GM23338 (cell line): ENCODE measurements at regions not wholly inside any gene's neighbourhood (a gene's known extent, or its start where the extent isn't known, plus 50 kb on each side); places are given as distances from the start of the nearest gene placed in this dataset.
A peak's percentile ranks its signal among the peaks of the same experiment; 100 is the strongest.
"Not testable (repeated sequence)": the region's sequence is repeated elsewhere in the genome, so short reads cannot be mapped to it uniquely, and the experiment has no call there.

Source experiments
- ATAC-seq: fragments of 200-7000 bp; cut with Tn5 transposase; 3 replicates; pipeline ENCODE4 v1.9.1; 2020
- DNase-seq: peaks from one replicate; pipeline ENCODE4 v3.0.0-alpha.2; 2015; ENCODE audit warnings: low spot score
- H2AFZ ChIP-seq: fragments of 200-600 bp; sonication (generic); 2 replicates; pipeline ENCODE4 v1.8.0; 2016; ENCODE audit warnings: antibody characterized with exemption, mild to moderate bottlenecking, moderate library complexity
- H3F3A ChIP-seq: fragments of 200-600 bp; sonication (generic); replicated peaks from 2 replicates; pipeline ENCODE4 v1.8.0; 2017; ENCODE audit warnings: antibody characterized with exemption, mixed run types, low read depth
- H3K27ac ChIP-seq: fragments of 200-600 bp; sonication (generic); 2 replicates; pipeline ENCODE4 v1.6.1; 2016; ENCODE audit warnings: low read depth
- H3K27me3 ChIP-seq: fragments of 200-600 bp; sonication (generic); 2 replicates; pipeline ENCODE4 v1.8.0; 2016; ENCODE audit warnings: mild to moderate bottlenecking, mixed run types, moderate library complexity; ENCODE audit not compliant: insufficient read depth
- H3K36me3 ChIP-seq: fragments of 200-600 bp; sonication (generic); 2 replicates; pipeline ENCODE4 v1.8.0; 2016; ENCODE audit warnings: mild to moderate bottlenecking; ENCODE audit not compliant: insufficient read depth
- H3K4me1 ChIP-seq: fragments of 200-600 bp; sonication (generic); 2 replicates; pipeline ENCODE4 v1.8.0; 2016; ENCODE audit warnings: mild to moderate bottlenecking, moderate library complexity; ENCODE audit not compliant: insufficient read depth
- H3K4me2 ChIP-seq: fragments of 200-600 bp; sonication (generic); 2 replicates; pipeline ENCODE4 v1.7.1; 2017; ENCODE audit warnings: mixed run types
- H3K4me3 ChIP-seq: fragments of 200-600 bp; sonication (generic); 2 replicates; pipeline ENCODE4 v1.6.1; 2016; ENCODE audit warnings: mixed run types
- H3K79me2 ChIP-seq: fragments of 200-600 bp; sonication (generic); replicated peaks from 2 replicates; pipeline ENCODE4 v1.8.0; 2017; ENCODE audit warnings: mild to moderate bottlenecking; ENCODE audit not compliant: insufficient read depth
- H3K9me2 ChIP-seq: fragments of 200-600 bp; sonication (generic); 2 replicates; pipeline ENCODE4 v1.8.0; 2017; ENCODE audit not compliant: insufficient read depth
- H4K20me1 ChIP-seq: fragments of 200-600 bp; sonication (generic); replicated peaks from 2 replicates; pipeline ENCODE4 v1.8.0; 2017; ENCODE audit warnings: mild to moderate bottlenecking; ENCODE audit not compliant: insufficient read depth
- H3K27ac Mint-ChIP-seq: 2 replicates; pipeline ENCODE4 v1.8.0; 2020; ENCODE audit warnings: inconsistent platforms, mild to moderate bottlenecking, moderate library complexity, mixed read lengths
- H3K27me3 Mint-ChIP-seq: 3 replicates; pipeline ENCODE4 v1.8.0; 2022; ENCODE audit warnings: low read depth, mild to moderate bottlenecking, moderate library complexity, mixed read lengths, inconsistent platforms; ENCODE audit not compliant: insufficient read depth, poor library complexity
- H3K36me3 Mint-ChIP-seq: 3 replicates; pipeline ENCODE4 v1.8.0; 2021; ENCODE audit warnings: low read depth, mild to moderate bottlenecking, inconsistent platforms, moderate library complexity, mixed read lengths
- H3K4me1 Mint-ChIP-seq: 3 replicates; pipeline ENCODE4 v1.8.0; 2020; ENCODE audit warnings: mild to moderate bottlenecking, inconsistent platforms, mixed read lengths
- H3K4me3 Mint-ChIP-seq: 3 replicates; pipeline ENCODE4 v1.8.0; 2021; ENCODE audit warnings: moderate library complexity, mild to moderate bottlenecking, inconsistent platforms, mixed read lengths
- H3K9me3 Mint-ChIP-seq: 3 replicates; pipeline ENCODE4 v1.8.0; 2020; ENCODE audit warnings: moderate library complexity, mild to moderate bottlenecking, inconsistent platforms, mixed read lengths

- Mint-ChIP-seq H3K27me3 (peaks cover 66% of the 10 kb centered on the region), H3K36me3 (peaks cover 100% of the 10 kb centered on the region), H3K9me3 (peaks cover 100% of the 10 kb centered on the region)
- not testable (repeated sequence) for H3K4me2 ChIP-seq, H3K9me2 ChIP-seq, H3F3A ChIP-seq, H3K4me1 Mint-ChIP-seq, ATAC-seq, DNase-seq, H3K4me1 ChIP-seq, H3K79me2 ChIP-seq, H3K4me3 Mint-ChIP-seq, H3K27ac ChIP-seq, H3K27ac Mint-ChIP-seq, H3K27me3 ChIP-seq, H2AFZ ChIP-seq, H4K20me1 ChIP-seq
- peaks cover 17% of the 10 kb centered on the region for H3K36me3 ChIP-seq
- peak overlapping the region; percentile 0; the same call in 1 of the 2 replicates for H3K4me3 ChIP-seq
Measured at GRCh38 chr4:49150351-49151083, 164.4 kb downstream of the CWH43 start.

GRCh38 chr4:49153011-49153410, 166.9 kb downstream of the CWH43 start:
- Mint-ChIP-seq H3K27me3 (peaks cover 61% of the 10 kb centered on the region), H3K36me3 (peaks cover 98% of the 10 kb centered on the region)
- peak; percentile 21; the same call in 1 of the 3 replicates for ATAC-seq

GRCh38 chr4:49154308-49155103, 168.4 kb downstream of the CWH43 start:
- not testable (repeated sequence) for H3K27ac Mint-ChIP-seq, H3K4me1 Mint-ChIP-seq, H2AFZ ChIP-seq, H4K20me1 ChIP-seq, H3K27ac ChIP-seq, H3K9me2 ChIP-seq, H3K4me3 Mint-ChIP-seq, H3K4me2 ChIP-seq, H3K79me2 ChIP-seq, H3F3A ChIP-seq, H3K4me1 ChIP-seq, H3K27me3 ChIP-seq
- peak overlapping the region; percentile 28; the same call in 1 of the 2 replicates for H3K4me3 ChIP-seq
- ATAC-seq: peak; percentile 62
- peak; percentile 81 for DNase-seq
- Mint-ChIP-seq H3K27me3 (peaks cover 58% of the 10 kb centered on the region), H3K9me3 (peaks cover 93% of the 10 kb centered on the region), H3K36me3 (peaks cover 89% of the 10 kb centered on the region)
- H3K36me3 ChIP-seq: peaks cover 23% of the 10 kb centered on the region; the same call in 1 of the 2 replicates

More at GRCh38 chr4:49153011-49153410, 166.9 kb downstream of the CWH43 start:
- H3K4me1 Mint-ChIP-seq, H3K27ac Mint-ChIP-seq, H3K79me2 ChIP-seq, H3K4me2 ChIP-seq, DNase-seq, H3K27me3 ChIP-seq, H2AFZ ChIP-seq, H3F3A ChIP-seq, H3K4me3 ChIP-seq, H3K4me1 ChIP-seq, H3K27ac ChIP-seq, H3K4me3 Mint-ChIP-seq, H3K9me2 ChIP-seq, H4K20me1 ChIP-seq: not testable (repeated sequence)
- peaks cover 23% of the 10 kb centered on the region; the same call in 1 of the 2 replicates for H3K36me3 ChIP-seq
- H3K9me3 Mint-ChIP-seq: peaks cover 100% of the 10 kb centered on the region

- peaks cover 82% of the 10 kb centered on the region for H3K36me3 Mint-ChIP-seq
- peaks cover 85% of the 10 kb centered on the region for H3K9me3 Mint-ChIP-seq
- H3K36me3 ChIP-seq: peaks cover 18% of the 10 kb centered on the region; the same call in 1 of the 2 replicates
Measured at GRCh38 chr4:49155270-49155669, 169.2 kb downstream of the CWH43 start.

DNA sequence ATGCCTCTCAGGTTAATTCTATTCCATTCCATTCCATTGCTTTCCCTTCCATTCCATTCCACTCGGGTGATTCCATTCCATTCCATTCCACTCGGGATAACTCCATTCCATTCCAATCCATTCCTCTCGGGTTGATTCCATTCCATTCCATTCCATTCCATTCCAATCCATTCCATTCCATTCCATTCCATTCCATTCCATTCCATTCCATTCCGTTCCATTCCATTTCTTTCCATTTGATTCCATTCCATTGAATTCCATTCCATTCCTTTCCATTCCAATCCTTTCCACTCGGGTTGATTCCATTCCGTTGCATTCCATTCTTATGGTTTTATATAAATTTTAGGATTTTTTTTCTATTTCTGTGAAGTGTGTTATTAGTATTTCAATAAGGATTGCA, 170.2 kb downstream of the CWH43 start:
- DNase-seq, H4K20me1 ChIP-seq, H3K4me2 ChIP-seq, H3K9me2 ChIP-seq, H3K27ac ChIP-seq, H3K27me3 ChIP-seq, H3K27ac Mint-ChIP-seq, H3F3A ChIP-seq, H2AFZ ChIP-seq, H3K4me1 Mint-ChIP-seq, H3K4me1 ChIP-seq, H3K79me2 ChIP-seq, ATAC-seq, H3K4me3 Mint-ChIP-seq, H3K4me3 ChIP-seq: not testable (repeated sequence)
- H3K36me3 ChIP-seq: 0 out of 2 replicates have a peak, but pooled peaks cover 14% of the 10 kb centered on the region
- H3K27me3 Mint-ChIP-seq: peaks cover 43% of the 10 kb centered on the region
- peaks cover 82% of the 10 kb centered on the region for H3K9me3 Mint-ChIP-seq
- peaks cover 71% of the 10 kb centered on the region for H3K36me3 Mint-ChIP-seq

More at GRCh38 chr4:49155270-49155669, 169.2 kb downstream of the CWH43 start:
- not testable (repeated sequence) for H3K27me3 ChIP-seq, H3K9me2 ChIP-seq, H4K20me1 ChIP-seq, DNase-seq, H3K27ac Mint-ChIP-seq, H3F3A ChIP-seq, ATAC-seq, H3K79me2 ChIP-seq, H3K4me2 ChIP-seq, H3K4me1 Mint-ChIP-seq, H3K4me3 Mint-ChIP-seq, H3K27ac ChIP-seq, H3K4me3 ChIP-seq, H3K4me1 ChIP-seq, H2AFZ ChIP-seq
- H3K27me3 Mint-ChIP-seq: peaks cover 51% of the 10 kb centered on the region

GRCh38 chr4:49157630-49158029, 171.6 kb downstream of the CWH43 start:
- Mint-ChIP-seq H3K9me3 (peaks cover 73% of the 10 kb centered on the region), H3K27me3 (peaks cover 43% of the 10 kb centered on the region), H3K36me3 (peaks cover 58% of the 10 kb centered on the region)
- DNase-seq, H3K9me2 ChIP-seq, H3K27me3 ChIP-seq, H3K4me3 Mint-ChIP-seq, H3K4me1 Mint-ChIP-seq, ATAC-seq, H3K79me2 ChIP-seq, H3K4me3 ChIP-seq, H3K27ac ChIP-seq, H3F3A ChIP-seq, H2AFZ ChIP-seq, H3K4me1 ChIP-seq, H4K20me1 ChIP-seq, H3K27ac Mint-ChIP-seq, H3K4me2 ChIP-seq: not testable (repeated sequence)
- 0 out of 2 replicates have a peak, but pooled peaks cover 14% of the 10 kb centered on the region for H3K36me3 ChIP-seq
